ENCODE measurements at regions not wholly inside any gene's neighbourhood (a gene's known extent, or its start where the extent isn't known, plus 50 kb on each side); places are given as distances from the start of the nearest gene placed in this dataset.

GRCh38 chr6:140436023-140436811 is 1061.8 kb upstream of the CITED2 start:
- intact Hi-C loops (cut with DNase I; ENCODE audit: low total_unique reads) (no loop called here), in situ Hi-C loops (cut with MboI; ENCODE audit: low sequenced_read_pairs in 4 of 4) (loop anchor here in 3 of 4 donors (25.0 kb wide), 2 partner anchors 574 to 1074 kb away; partner anchors contain the start of gene CITED2 (in 2 of the 3))
- no peaks in the 10 kb centered on the region for H3K36me3 ChIP-seq
- no peak overlapping the region for H3K4me3 ChIP-seq
- TF ChIP-seq POLR2A (IDR thresholded peaks at IDR 0.05) (no peak), CTCF (IDR thresholded peaks at IDR 0.05 in 4 of 5, conservative IDR thresholded peaks at IDR 0.05 in 1 of 5) (no peak)
- H3K27me3 ChIP-seq: no peaks in the 10 kb centered on the region
- no peak overlapping the region for H3K27ac ChIP-seq
- H3K9me3 ChIP-seq: no peaks in the 10 kb centered on the region
- no peak for ATAC-seq
- no peak for DNase-seq
- H3K4me1 ChIP-seq: peaks cover 21 to 25% of the 10 kb centered on the region in 2 donors

GRCh38 chr6:140434761-140435160 is 1060.3 kb upstream of the CITED2 start:
- TF ChIP-seq CTCF (IDR thresholded peaks at IDR 0.05 in 4 of 5, conservative IDR thresholded peaks at IDR 0.05 in 1 of 5): no peak
- no peak for TF ChIP-seq POLR2A (IDR thresholded peaks at IDR 0.05)
- H3K36me3 ChIP-seq: no peaks in the 10 kb centered on the region
- ATAC-seq: no peak
- no peak overlapping the region for H3K27ac ChIP-seq
- no peaks in the 10 kb centered on the region for H3K27me3 ChIP-seq
- H3K9me3 ChIP-seq: no peaks in the 10 kb centered on the region
- intact Hi-C loops (cut with DNase I; ENCODE audit: low total_unique reads): no loop called here
- no peak overlapping the region for H3K4me3 ChIP-seq
- peaks cover 9 to 10% of the 10 kb centered on the region in 2 donors for H3K4me1 ChIP-seq
- in situ Hi-C loops (cut with MboI; ENCODE audit: low sequenced_read_pairs in 4 of 4): loop anchor here in 3 of 4 donors (25.0 kb wide), 2 partner anchors 572 to 1072 kb away; partner anchors contain the start of gene CITED2 (in 2 of the 3)
- no peak for DNase-seq

GRCh38 chr6:140433072-140433471 is 1058.6 kb upstream of the CITED2 start:
- H3K4me3 ChIP-seq: no peak overlapping the region
- peaks cover 2 to 7% of the 10 kb centered on the region in 2 donors for H3K4me1 ChIP-seq
- no peaks in the 10 kb centered on the region for H3K36me3 ChIP-seq
- H3K27me3 ChIP-seq: no peaks in the 10 kb centered on the region
- DNase-seq: no peak
- H3K27ac ChIP-seq: no peak overlapping the region
- H3K9me3 ChIP-seq: no peaks in the 10 kb centered on the region
- TF ChIP-seq POLR2A (IDR thresholded peaks at IDR 0.05): no peak
- TF ChIP-seq CTCF (IDR thresholded peaks at IDR 0.05 in 4 of 5, conservative IDR thresholded peaks at IDR 0.05 in 1 of 5): no peak
- intact Hi-C loops (cut with DNase I; ENCODE audit: low total_unique reads) (no loop called here), in situ Hi-C loops (cut with MboI; ENCODE audit: low sequenced_read_pairs in 4 of 4) (loop anchor here in 3 of 4 donors (25.0 kb wide), 2 partner anchors 571 to 1071 kb away; partner anchors contain the start of gene CITED2 (in 2 of the 3))
- no peak for ATAC-seq

- Histone ChIP-seq H3K4me3 (no peak overlapping the region), H3K4me1 (no peaks in the 10 kb centered on the region), H3K27me3 (no peaks in the 10 kb centered on the region), H3K9me3 (no peaks in the 10 kb centered on the region), H3K36me3 (no peaks in the 10 kb centered on the region), H3K27ac (no peak overlapping the region)
- ATAC-seq: no peak
- no peak for DNase-seq
- TF ChIP-seq POLR2A (IDR thresholded peaks at IDR 0.05) (no peak), CTCF (IDR thresholded peaks at IDR 0.05 in 4 of 5, conservative IDR thresholded peaks at IDR 0.05 in 1 of 5) (no peak)
- intact Hi-C loops (cut with DNase I; ENCODE audit: low total_unique reads): no loop called here
- in situ Hi-C loops (cut with MboI; ENCODE audit: low sequenced_read_pairs in 4 of 4): loop anchor here in 3 of 4 donors (25.0 kb wide), 2 partner anchors 566 to 1066 kb away; partner anchors contain the start of gene CITED2 (in 2 of the 3)
Observed at GRCh38 chr6:140427842-140428241, 1053.4 kb upstream of the CITED2 start.
